RWPE2 (cell line): ENCODE measurements at regions not wholly inside any gene's neighbourhood (a gene's known extent, or its start where the extent isn't known, plus 50 kb on each side); places are given as distances from the start of the nearest gene placed in this dataset.
"Not testable (repeated sequence)": the region's sequence is repeated elsewhere in the genome, so short reads cannot be mapped to it uniquely, and the experiment has no call there.

Source experiments
- ATAC-seq: fragments of 200-7000 bp; cut with Tn5 transposase; 3 replicates; pipeline ENCODE4 v1.9.1; 2021; ENCODE audit warnings: low read depth
- DNase-seq: peaks from one replicate; pipeline ENCODE4 v3.0.0-alpha.2; 2020; ENCODE audit warnings: low spot score
- H3K27ac ChIP-seq: fragments of 450-650 bp; 2 replicates; pipeline ENCODE4 v1.5.1; 2017; ENCODE audit warnings: mild to moderate bottlenecking; ENCODE audit not compliant: poor library complexity, severe bottlenecking
- H3K27me3 ChIP-seq: fragments of 250-450 bp; sonication (Bioruptor Pico); 2 replicates; pipeline ENCODE4 v1.5.1; 2021; ENCODE audit warnings: mild to moderate bottlenecking, moderate library complexity; ENCODE audit not compliant: insufficient read depth, poor library complexity, severe bottlenecking
- H3K36me3 ChIP-seq: fragments of 250-450 bp; sonication (Bioruptor Pico); 2 replicates; pipeline ENCODE4 v1.5.1; 2020; ENCODE audit warnings: low read depth, mild to moderate bottlenecking, moderate library complexity
- H3K4me1 ChIP-seq: fragments of 250-450 bp; sonication (Bioruptor Pico); 2 replicates; pipeline ENCODE4 v1.5.1; 2021; ENCODE audit warnings: mild to moderate bottlenecking, moderate library complexity; ENCODE audit not compliant: insufficient read depth, poor library complexity, severe bottlenecking
- H3K4me3 ChIP-seq: fragments of 250-450 bp; sonication (Bioruptor Pico); 2 replicates; pipeline ENCODE4 v1.5.1; 2021; ENCODE audit warnings: mild to moderate bottlenecking, moderate library complexity; ENCODE audit not compliant: severe bottlenecking
- H3K9me3 ChIP-seq: fragments of 250-450 bp; sonication (Bioruptor Pico); 2 replicates; pipeline ENCODE4 v1.5.1; 2021; ENCODE audit warnings: mild to moderate bottlenecking, moderate library complexity; ENCODE audit not compliant: severe bottlenecking
- TF ChIP-seq, protein P1 (sequence below): fragments of 450-650 bp; IDR thresholded peaks from one replicate; pipeline ENCODE4 v1.5.1; 2017; ENCODE audit warnings: mild to moderate bottlenecking, moderate library complexity; ENCODE audit not compliant: poor library complexity, severe bottlenecking

DNA sequence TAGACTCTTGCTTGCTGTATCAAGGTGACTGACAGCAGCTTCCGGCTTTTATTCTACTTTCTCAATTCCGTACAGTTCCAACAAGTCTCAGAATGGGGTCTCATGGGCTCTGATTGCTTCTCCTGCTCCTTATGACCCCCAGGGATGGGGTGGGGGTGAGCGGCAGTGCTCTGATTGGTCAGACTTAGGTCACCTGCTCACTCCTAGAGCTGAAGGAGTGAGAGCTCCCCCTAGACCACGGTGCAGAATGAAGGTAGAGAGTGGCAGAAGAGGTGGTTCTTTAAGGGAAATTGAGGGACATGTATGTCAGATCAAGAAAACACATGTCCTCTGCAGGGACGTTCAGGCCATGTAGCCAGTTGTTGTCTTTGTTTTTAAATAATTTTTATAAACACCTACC, 115.2 kb downstream of the C9orf152 start:
- Histone ChIP-seq H3K4me3 (no peak overlapping the region), H3K27me3 (no peaks in the 10 kb centered on the region), H3K9me3 (no peaks in the 10 kb centered on the region), H3K36me3 (peaks cover 12% of the 10 kb centered on the region), H3K27ac (no peak overlapping the region), H3K4me1 (peaks cover 33% of the 10 kb centered on the region)
- TF ChIP-seq, protein P1, sequence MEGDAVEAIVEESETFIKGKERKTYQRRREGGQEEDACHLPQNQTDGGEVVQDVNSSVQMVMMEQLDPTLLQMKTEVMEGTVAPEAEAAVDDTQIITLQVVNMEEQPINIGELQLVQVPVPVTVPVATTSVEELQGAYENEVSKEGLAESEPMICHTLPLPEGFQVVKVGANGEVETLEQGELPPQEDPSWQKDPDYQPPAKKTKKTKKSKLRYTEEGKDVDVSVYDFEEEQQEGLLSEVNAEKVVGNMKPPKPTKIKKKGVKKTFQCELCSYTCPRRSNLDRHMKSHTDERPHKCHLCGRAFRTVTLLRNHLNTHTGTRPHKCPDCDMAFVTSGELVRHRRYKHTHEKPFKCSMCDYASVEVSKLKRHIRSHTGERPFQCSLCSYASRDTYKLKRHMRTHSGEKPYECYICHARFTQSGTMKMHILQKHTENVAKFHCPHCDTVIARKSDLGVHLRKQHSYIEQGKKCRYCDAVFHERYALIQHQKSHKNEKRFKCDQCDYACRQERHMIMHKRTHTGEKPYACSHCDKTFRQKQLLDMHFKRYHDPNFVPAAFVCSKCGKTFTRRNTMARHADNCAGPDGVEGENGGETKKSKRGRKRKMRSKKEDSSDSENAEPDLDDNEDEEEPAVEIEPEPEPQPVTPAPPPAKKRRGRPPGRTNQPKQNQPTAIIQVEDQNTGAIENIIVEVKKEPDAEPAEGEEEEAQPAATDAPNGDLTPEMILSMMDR, result no peak
- DNase-seq (no peak), ATAC-seq (no peak)

DNA sequence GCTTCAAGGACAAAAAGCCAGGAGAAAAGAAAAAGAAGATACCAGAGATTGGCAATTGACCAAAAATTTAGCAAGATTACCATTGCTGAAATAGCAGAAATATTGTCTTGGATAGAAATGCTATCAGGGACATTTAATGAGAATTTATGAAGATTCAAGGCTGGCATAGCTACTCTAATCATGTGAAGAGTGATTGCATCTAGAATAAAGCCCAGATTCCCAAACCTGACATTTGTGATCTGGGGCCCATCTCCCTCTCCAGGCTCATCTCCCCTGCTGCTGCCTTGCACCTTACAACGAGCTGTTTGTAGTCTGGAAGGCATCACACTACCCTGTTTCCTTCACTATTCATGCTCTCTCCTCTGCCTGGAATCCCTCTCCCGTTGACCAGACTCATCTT, 114.5 kb downstream of the C9orf152 start:
- no peak for ATAC-seq

DNA sequence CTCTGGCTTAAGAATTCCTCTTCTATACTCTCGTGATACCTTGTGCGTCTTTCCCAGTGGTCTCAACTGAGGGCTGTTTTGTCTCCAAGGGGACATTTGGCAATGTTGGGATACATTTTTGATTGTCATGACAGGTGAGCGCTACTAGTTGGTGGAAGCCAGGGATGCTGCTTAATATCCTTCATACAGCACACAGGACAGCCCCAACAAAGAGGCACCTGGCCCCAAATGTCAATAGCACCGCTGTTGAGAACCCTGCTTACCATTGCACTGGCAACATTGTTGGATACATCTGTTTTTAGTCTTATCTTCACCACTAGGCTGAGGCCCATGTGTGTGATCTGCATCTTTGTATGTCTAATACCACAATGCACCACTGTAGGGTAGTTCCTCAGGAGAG, 114.1 kb downstream of the C9orf152 start:
- no peaks in the 10 kb centered on the region for H3K9me3 ChIP-seq
- H3K4me1 ChIP-seq, result peaks cover 38% of the 10 kb centered on the region
- ATAC-seq (no peak), DNase-seq (no peak)
- H3K4me3 ChIP-seq, result no peak overlapping the region
- H3K36me3 ChIP-seq, result peaks cover 19% of the 10 kb centered on the region
- TF ChIP-seq, protein P1, result no peak
- H3K27me3 ChIP-seq, result no peaks in the 10 kb centered on the region
- H3K27ac ChIP-seq, result no peak overlapping the region

More for the DNA sequence above, 114.5 kb downstream of the C9orf152 start:
- H3K9me3 ChIP-seq, result no peaks in the 10 kb centered on the region
- TF ChIP-seq, protein P1, result no peak
- peaks cover 14% of the 10 kb centered on the region for H3K36me3 ChIP-seq
- H3K4me1 ChIP-seq, result peaks cover 36% of the 10 kb centered on the region
- H3K4me3 ChIP-seq, result no peak overlapping the region
- H3K27ac ChIP-seq, result no peak overlapping the region
- no peak for DNase-seq
- no peaks in the 10 kb centered on the region for H3K27me3 ChIP-seq

DNA sequence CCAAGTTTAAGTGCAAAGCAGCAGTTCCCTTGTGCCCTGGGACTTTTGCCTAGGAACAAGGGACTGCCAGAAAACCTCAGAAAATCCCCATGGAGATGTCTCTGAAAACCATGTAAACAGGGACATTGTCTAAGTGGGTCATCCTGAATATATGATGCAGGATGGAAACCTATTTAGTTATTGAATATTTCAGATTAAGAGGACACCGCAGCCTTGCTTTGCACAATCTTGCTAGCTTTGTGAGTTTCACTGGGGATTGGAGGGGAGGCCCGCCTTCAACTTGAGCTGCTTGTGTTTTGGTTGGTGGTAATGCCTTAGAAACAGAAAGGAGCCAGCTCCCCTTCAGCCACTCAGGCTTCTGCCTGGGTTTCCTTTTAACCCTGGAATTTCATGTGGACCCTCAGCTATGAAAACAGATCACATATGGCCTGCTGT, 112.8 kb downstream of the C9orf152 start:
- ATAC-seq, result no peak
- H3K4me1 ChIP-seq, result peaks cover 35% of the 10 kb centered on the region
- H3K27me3 ChIP-seq, result no peaks in the 10 kb centered on the region
- no peaks in the 10 kb centered on the region for H3K9me3 ChIP-seq
- peak overlapping the region; percentile 17 for H3K27ac ChIP-seq
- TF ChIP-seq, protein P1, result no peak
- no peak for DNase-seq
- no peak overlapping the region for H3K4me3 ChIP-seq
- peaks cover 15% of the 10 kb centered on the region for H3K36me3 ChIP-seq

DNA sequence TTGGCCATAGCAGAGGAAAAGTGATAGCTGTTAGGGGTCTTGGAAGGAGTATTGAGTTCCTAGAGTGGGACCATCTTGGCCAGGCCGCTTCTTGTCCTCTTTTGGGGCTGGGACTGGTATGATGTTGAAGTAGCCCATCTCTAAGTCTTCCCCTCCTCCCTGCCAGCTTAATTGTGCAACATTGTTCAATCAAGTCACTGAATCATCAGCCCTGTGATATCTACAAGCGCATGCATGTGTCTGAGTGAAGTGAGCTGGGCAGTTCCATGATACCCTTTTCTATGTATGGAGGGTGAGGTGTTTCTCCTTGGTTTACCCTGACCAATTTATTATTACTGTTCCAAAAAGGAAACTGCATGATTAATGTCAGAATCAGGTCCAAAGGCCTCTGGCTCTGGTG, 112.2 kb downstream of the C9orf152 start:
- Histone ChIP-seq H3K36me3 (peaks cover 19% of the 10 kb centered on the region), H3K4me3 (no peak overlapping the region), H3K9me3 (no peaks in the 10 kb centered on the region), H3K27ac (peak overlapping the region; percentile 17), H3K27me3 (no peaks in the 10 kb centered on the region), H3K4me1 (peaks cover 35% of the 10 kb centered on the region)
- no peak for DNase-seq
- peak; percentile 58 for ATAC-seq
- TF ChIP-seq, protein P1, result no peak

DNA sequence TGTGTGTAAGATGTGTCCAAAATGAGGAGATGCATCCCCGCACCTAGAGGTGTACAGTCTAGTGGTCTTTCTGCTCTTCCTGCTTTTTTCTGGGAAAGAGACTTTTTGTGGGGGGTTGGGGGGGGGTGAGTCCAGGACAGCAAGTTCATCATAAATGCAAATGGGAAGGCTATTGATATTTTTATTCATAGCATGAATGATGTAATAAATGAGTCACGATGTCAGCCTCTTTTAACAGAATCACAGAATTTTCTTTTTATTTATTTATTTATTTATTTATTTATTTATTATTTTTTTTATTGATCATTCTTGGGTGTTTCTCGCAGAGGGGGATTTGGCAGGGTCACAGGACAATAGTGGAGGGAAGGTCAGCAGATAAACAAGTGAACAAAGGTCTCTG, 111.3 kb downstream of the C9orf152 start:
- peaks cover 28% of the 10 kb centered on the region for H3K36me3 ChIP-seq
- H3K27me3 ChIP-seq, DNase-seq, H3K9me3 ChIP-seq, H3K4me3 ChIP-seq, ATAC-seq, H3K27ac ChIP-seq: not testable (repeated sequence)
- peaks cover 35% of the 10 kb centered on the region for H3K4me1 ChIP-seq
